Uterus (tissue), 2 donors: ENCODE measurements at regions not wholly inside any gene's neighbourhood (a gene's known extent, or its start where the extent isn't known, plus 50 kb on each side); places are given as distances from the start of the nearest gene placed in this dataset.

Experiments
- POLR2A ChIP-seq, 2 donors: fragments of 450-650 bp; IDR thresholded peaks; one replicate each; pipeline ENCODE4 v1.6.1; 2016; ENCODE audit warnings: antibody characterized with exemption in 2 of 2, mild to moderate bottlenecking in 1 of 2, moderate library complexity in 1 of 2
- TF ChIP-seq, protein P1 (sequence below), 4 experiments: fragments of 200-600 bp in 2 of 4; fragments of 450-650 bp in 2 of 4; sonication (generic) in 2 of 4; IDR thresholded peaks; one replicate each; pipeline ENCODE4 v1.5.1; 2016 to 2019; ENCODE audit warnings: antibody characterized with exemption in 4 of 4, mild to moderate bottlenecking in 2 of 4, moderate library complexity in 1 of 4

DNA sequence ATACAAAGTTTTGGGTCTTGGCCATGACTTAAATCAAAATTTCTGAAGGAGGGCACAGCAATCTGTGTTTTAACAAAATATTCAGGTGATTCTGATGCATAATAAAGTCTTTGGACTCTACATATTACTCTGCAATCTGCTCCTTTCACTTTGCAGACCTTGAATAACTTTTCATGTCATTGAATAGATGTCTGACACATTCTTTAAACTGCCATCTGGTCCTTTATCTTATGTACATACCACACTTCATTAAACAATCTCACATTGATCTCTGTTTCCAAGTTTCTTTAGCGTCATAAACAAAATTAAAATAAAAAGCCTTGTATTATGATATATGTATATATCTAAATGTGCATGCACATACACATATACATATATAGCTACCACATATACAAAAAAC lies 831.2 kb downstream of the MAFB start:
- no peak for TF ChIP-seq POLR2A (IDR thresholded peaks at IDR 0.05)
- TF ChIP-seq, protein P1, sequence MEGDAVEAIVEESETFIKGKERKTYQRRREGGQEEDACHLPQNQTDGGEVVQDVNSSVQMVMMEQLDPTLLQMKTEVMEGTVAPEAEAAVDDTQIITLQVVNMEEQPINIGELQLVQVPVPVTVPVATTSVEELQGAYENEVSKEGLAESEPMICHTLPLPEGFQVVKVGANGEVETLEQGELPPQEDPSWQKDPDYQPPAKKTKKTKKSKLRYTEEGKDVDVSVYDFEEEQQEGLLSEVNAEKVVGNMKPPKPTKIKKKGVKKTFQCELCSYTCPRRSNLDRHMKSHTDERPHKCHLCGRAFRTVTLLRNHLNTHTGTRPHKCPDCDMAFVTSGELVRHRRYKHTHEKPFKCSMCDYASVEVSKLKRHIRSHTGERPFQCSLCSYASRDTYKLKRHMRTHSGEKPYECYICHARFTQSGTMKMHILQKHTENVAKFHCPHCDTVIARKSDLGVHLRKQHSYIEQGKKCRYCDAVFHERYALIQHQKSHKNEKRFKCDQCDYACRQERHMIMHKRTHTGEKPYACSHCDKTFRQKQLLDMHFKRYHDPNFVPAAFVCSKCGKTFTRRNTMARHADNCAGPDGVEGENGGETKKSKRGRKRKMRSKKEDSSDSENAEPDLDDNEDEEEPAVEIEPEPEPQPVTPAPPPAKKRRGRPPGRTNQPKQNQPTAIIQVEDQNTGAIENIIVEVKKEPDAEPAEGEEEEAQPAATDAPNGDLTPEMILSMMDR (IDR thresholded peaks at IDR 0.05), result no peak
